ENCODE measurements at regions not wholly inside any gene's neighbourhood (a gene's known extent, or its start where the extent isn't known, plus 50 kb on each side); places are given as distances from the start of the nearest gene placed in this dataset.
"Not testable (repeated sequence)": the region's sequence is repeated elsewhere in the genome, so short reads cannot be mapped to it uniquely, and the experiment has no call there.

DNA sequence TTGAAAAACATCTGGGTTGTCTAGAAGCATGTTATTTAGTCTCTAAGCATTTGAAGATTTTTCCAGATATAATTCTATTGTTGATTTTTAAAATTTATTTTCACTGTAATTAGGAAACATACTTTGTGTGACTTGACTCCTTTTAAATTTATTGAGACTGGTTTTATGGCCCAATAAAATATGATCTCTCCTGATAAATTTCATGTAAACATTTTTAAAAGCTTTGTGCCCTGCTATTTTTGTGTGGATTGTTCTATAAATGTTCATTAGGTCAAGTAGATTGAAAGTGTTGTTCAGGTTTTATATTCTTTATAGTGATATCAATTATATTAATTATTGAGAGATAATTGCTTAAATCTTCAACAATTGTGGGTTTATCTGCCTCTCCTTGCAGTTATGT, 105.4 kb downstream of the RFX6 start:
- DNase-seq = no peak

DNA sequence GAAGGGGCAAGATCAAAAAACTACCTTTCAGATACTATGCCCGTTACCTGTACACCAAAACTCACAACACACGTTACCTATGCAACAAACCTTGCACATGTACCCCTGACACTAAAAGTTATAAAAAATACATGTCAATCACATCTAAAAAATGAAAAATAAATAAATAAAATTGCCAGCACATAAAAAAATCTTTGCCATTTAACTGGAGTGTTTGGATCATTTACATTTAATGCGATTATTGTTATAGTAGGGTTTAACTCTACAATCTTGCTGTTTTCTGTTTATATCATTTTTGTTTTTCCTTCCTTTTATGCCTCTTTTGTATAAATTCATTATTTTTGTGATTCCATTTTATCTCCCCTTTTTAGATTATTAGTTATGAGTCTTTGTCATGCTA, 106.3 kb downstream of the RFX6 start:
- no peak for DNase-seq

DNA sequence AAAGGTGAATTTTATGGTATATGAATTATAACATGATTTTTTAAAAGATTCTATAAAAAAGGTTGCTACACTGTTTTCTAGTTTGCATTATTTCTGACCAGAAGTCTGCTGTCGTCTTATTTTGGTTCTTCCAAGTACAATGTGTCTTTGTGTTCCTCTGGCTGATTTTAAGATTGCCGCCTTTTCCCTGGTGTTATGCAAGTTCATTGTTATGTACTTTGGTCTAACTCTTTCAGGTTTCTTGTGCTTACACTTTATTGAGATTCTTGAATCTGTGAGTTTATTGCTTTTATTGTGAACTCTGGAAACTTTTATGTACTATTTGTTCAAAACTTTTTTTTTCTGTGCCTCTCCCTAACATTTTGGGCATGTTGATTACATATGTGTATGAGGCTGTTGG, 109.8 kb downstream of the RFX6 start:
- DNase-seq = no peak

DNA sequence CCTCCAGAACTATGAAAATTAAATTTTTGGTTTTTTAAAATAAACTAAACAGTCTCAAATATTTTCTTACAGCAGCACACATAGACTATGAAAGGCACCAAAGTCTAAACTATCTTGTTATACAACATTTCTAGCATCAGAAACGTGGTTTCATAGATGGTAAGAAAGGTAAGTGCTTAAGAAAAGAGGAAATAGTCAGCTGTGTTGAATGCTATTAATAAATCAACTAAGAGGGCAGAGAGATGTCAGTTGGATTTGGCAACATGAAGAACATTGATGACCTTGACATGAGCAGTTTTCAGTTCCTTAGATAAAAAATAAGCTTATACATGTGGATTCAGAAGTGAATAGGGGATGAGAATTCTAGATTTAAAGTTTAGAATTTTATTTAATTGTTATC, 113.6 kb downstream of the RFX6 start:
- no peak for DNase-seq

DNA sequence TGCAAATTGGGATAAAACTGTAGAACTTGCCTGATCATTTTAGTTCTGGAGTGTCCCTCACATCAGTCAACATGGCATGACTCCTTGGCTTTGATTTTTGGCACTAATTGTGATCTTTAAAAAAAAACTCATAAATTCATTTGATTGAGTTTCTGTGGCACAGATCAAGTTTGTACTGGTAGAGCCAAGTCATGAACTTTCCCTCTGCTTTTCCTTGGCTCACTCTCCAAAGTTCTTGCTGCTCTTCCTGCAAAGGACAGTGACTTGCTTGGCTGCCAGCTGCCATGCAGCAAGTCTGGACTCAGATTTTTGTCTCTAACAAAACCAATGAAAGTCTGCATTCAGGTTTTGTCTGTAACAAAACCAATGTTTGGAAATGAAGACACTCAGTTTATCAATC, 115.5 kb downstream of the RFX6 start:
- no peak for DNase-seq

DNA sequence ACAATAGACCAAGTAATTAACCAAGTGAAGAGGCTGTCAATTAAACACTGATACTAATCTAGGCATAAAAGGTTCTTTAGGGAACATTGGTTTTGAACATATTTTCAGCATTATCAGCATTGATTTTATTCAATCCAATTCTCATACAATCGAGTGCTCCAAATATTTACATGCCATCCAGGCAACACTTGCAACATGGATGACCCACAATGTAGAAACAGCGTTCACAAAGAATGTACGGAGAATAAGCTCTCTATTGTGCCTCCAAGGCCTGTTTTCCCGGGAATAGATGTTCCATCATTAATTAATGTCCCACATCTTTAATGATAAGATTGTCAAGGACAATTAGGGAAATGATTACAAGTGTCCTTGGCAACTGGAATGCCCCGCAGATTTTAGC, 117.4 kb downstream of the RFX6 start:
- DNase-seq = no peak

DNA sequence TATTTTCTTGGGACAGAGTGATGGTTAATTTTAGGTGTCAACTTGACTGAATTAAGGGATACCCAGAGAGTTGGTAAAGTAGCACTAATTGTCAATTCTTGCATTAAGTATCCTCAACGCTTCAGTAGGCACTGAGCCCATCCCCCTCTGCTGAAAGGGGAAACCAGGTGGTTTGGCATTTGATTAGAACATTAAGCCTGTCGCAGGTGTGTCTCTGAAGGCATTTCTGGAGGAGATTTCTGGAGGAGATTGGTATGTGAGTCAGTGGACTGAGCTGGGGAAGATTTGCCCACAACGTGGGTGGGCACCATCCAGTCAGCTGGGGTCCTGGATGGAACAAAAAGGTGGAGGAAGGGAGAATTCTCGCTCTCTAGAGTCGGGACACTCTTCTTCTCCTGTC, 119.8 kb downstream of the RFX6 start:
- DNase-seq = no peak

DNA sequence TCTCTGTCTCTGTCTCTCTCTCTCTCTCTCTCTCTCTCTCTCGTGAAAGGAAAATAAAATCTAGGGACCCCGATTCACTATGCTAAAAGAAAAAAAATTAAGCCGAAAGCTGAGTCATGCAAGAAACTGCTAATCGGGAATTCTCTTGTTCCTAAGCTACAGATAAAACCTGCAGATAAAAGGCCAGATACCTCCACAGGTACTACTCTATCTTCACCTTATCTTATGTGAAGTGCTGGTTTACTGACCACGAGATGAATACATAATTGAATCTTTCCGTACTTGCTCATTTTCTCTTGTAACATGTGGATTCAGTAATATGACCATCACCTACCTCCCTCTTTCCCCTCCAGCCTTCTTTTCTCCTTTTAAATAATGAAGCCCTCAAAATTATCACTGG, 120.5 kb downstream of the RFX6 start:
- no peak for DNase-seq

DNA sequence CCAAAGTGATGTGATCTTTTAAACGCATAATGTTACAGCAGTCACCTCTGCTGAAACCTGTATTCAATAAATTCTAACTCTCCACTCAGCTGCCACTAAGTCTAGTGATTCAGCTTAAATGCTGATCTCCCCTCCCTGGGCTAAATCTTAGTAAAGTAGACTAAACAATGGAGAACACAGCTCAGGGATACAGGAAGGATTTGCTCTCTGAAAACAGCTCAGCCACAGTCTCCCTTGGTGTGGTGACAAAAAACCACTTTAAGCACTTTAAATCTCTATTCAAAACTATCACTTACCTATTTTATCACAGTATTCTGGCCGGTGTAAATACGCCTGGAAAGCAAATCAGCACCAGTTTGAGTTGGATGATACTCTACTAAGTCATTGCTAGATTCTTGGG, 130.6 kb downstream of the RFX6 start:
- no peak for DNase-seq

DNA sequence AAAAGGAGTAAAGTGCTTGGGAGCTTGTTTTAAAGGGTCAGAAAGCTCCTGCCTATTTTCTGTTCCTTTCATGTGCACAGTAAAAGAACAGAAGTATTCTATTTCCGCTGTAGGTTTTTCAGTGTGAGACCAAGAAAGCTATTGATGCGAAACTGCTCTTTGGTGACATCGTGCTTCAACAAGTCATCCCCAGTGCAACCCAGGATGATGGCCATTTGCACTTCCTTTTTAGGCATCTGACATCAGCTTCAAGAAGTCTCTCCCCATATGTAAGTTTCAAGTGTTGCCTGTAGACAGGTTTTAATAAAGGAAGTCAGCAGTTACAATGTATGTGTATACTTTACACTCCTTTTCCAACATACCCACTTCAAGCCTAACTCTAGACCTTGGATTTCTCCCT, 131.6 kb downstream of the RFX6 start:
- no peak for DNase-seq

DNA sequence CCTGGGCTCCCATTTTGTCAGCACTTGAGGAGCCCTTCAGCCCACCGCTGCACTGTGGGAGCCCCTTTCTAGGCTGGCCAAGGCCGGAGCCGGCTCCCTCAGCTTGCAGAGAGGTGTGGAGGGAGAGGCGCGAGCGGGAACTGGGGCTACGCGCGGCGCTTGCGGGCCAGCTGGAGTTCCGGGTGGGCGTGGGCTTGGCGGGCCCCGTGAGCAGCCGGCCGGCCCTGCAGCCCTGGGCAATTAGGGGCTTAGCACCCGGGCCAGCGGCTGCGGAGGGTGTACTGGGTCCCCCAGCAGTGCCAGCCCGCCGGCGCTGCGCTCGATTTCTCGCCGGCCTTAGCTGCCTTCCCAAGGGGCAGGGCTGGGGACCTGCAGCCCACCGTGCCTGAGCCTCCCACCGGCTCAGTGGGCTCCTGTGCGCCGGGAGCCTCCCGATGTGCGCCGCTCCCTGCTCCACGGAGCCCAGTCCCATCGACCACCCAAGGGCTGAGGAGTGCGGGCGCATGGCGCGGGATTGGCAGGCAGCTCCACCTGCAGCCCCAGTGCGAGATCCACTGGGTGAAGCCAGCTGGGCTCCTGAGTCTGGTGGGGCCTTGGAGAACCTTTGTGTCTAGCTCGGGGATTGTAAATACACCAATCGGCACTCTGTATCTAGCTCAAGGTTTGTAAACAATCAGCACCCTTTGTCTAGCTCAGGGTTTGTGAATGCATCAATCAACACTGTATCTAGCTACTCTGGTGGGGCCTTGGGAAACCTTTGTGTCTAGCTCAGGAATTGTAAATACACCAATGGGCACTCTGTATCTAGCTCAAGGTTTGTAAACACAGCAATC, 137.8 kb downstream of the RFX6 start:
- DNase-seq = not testable (repeated sequence)

DNA sequence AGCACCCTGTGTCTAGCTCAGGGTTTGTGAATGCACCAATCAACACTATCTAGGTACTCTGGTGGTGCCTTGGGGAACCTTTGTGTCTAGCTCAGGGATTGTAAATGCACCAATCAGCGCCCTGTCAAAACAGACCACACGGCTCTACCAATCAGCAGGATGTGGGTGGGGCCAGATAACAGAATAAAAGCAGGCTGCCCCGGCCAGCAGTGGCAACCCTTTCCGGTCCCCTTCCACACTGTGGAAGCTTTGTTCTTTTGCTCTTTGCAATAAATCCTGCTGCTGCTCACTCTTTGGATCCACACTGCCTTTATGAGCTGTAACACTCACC, 138.4 kb downstream of the RFX6 start:
- not testable (repeated sequence) for DNase-seq

DNA sequence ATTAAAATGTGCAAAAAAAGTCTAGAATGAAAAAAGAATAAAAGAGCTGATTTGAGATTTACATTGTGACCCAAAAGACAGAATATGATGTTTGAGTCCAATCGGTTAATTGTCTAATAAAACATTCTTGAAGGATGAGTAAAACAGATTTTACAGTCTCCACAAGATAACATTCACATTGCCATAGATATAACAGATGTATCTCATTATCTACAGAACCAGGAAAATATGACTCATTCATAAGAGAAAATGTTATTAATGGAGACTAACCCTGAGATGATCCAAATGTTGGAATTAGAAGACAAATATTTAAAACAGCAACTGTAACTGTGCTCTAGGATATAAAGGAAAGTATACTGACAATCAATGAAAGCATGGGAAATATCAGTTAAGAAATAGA, 141.7 kb downstream of the RFX6 start:
- no peak for DNase-seq

DNA sequence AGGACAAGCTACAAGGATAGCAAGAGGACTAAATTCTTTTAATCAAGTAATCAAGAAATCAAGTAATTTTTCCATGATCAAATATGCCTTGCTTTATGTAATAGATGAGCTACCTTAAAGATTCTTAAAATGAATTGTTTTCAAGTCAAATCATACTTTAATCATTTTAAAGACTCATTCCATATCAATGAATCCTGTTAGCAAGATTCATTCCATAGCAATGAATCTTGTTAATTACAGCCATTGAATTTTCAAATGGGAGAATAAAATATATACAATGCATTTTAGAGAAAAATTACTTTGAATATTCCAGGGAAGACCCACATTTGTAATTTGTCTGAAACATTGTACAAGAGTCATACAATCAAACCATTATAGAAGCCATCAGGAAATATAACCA, 145.7 kb downstream of the RFX6 start:
- DNase-seq = no peak

DNA sequence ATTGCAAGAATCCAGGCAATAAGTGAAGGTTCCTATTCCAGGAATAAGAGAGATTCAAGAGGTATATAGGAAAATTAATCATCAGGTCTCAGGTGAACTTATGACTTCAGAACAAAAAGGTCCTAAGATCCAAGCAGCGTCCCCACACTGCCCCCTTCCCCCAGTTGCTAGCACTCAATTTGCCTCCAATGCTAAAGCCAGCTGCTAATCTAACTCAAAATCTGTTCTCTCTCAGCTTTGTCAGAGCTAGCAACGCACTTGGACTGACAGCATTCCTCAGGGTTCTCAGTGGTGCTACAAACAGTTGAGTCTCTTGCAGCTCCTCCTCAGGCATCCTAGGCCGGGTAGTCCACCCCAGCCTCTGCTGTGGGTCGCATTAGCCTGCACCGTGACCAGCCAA, 148.3 kb downstream of the RFX6 start:
- DNase-seq = no peak

DNA sequence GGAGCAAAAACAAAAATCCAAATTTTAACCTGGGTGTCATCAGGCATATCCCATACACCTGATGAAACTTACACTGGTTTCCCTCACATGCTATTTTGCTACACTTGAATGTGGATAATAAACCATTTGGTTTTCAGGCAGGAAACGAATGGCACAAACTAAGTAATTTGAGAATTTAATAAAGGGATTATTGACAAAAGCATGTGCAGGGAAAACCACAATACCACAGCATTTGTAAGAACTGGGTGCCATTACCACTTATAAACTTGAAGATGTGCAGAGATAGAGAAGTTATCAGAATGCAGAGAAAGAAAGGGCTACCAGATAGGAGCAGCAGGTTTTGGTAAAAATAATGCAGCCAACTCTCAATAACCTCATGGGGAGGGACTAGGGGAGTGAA, 151.2 kb downstream of the RFX6 start:
- no peak for DNase-seq

DNA sequence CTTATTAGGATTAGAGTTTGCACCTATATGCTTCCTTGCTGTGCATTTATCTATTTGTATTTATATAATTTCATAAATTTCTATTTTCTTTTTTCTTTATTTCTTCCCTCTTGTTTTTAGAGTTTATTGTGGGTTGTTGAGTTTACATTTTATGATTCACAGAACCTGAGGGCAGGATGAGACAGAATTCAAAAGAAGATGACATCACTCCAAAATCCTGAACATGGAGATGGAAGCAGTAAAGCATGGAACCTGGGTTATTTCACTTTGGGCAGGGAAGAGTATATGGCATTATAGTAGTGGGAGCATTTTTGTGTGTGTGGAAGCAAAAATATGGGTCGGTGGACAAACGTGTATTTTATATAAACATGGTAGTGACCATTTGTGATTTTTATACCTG, 157.5 kb downstream of the RFX6 start:
- DNase-seq = no peak

DNA sequence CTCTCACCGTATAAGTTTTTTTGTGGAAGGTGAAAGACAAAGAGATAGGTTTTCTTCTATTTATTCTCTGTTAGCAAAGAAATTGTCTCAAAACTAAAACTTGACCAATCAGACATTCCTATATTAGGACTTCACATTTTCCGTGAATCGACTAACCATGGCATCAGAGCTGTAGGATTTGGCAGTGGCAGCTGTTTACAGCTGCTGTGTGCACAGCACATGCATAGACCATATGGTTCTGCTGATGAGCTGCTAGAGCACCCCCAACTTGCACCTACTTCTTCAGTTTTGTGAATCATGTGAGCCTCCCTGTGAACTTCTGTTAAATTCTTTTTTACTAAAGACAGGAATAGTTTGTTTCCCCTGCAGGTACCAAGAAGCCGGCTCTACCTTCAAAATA, 157.9 kb downstream of the RFX6 start:
- DNase-seq = no peak

DNA sequence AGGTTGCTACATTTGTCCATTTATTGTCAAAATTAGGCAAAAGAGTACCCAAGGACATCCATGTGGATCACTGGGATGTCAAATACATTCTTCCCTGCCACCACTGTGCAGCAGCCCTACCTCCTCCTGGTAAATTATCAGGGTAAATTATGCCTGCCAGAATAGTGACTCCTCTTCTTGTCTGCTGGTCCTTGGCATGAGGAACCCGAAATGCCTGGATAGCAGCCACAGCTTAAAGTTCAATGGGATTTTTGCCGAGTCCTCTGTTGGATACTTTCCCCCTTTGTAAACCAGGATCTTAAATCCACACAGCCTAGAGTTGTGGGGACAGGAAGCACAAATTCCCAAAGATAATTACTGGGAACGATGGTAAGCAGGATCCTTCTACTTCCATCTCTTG, 173.3 kb downstream of the RFX6 start:
- DNase-seq = no peak

DNA sequence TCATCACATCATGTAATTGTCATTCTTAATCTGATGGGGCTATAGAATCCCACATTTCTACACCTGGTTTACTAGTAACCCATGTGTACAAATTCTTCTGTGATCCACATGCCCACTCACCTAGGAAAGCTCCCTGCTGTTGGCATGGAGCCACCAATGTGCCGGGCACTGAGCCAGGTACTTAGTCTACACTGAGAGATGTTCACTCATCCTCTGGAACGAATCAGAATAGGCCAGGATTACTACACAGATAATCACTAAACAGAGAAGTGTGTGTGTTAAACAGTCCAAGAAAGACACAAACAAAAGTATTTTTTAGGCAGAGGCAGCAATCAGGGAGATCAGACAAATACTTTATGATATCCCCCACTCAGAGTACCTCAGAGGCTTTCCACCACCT, 193.2 kb upstream of the VGLL2 start:
- DNase-seq = no peak

DNA sequence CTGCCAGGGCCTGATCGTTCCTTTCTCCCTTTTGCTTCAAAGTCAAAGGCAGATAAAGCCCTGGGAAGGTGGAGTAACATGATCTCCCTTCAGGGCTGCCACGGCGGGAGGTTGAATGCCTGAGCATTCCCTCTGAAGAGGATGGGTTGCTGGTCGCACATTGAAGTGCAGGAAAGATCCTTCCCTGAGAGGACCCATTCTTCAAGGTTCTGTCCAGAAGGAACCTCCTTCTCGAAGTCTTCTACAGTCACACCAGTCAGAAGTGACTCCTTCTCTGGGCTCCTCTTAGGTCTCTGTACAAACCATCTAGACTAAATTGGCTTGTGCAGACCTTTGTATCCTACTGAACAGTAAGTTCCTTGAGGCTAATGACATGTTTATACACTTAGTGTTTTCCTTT, 192.6 kb upstream of the VGLL2 start:
- DNase-seq = no peak

DNA sequence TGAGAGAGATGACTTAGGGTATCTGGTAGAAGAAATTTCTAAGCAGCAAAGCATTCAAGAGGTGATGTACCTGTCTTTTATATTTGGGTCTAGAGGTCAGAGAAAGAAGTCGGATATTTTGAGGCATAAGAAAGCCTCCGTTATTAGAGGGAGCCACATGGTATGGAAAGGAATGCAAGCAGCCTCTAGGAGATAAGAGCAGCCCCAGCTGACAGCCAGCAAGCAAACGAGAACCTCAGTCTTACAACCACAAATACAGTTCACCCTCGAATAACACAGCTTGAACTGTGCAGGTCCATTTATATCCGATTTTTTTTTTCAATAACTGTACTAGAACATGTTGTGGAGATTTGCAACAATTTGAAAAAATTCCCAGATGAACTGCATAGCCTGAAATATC, 190.7 kb upstream of the VGLL2 start:
- no peak for DNase-seq

DNA sequence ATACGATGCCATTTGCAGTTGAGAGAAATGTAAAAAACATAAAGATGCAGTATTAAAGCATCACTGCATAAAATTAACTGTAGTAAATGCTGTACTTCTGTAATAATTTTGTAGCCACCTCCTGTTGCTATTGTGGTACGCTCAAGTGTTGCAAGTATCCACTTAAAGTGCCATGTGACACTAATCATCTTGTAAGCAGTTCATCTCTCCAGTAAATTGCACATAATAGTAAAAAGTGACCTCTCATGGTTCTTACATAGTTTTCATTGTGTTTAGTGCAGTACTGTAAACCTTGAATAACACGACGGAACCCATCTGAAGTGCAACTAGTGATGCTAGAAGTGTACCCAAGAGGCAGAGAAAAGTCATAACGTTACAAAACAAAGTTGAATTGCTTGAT, 190.1 kb upstream of the VGLL2 start:
- DNase-seq = no peak

DNA sequence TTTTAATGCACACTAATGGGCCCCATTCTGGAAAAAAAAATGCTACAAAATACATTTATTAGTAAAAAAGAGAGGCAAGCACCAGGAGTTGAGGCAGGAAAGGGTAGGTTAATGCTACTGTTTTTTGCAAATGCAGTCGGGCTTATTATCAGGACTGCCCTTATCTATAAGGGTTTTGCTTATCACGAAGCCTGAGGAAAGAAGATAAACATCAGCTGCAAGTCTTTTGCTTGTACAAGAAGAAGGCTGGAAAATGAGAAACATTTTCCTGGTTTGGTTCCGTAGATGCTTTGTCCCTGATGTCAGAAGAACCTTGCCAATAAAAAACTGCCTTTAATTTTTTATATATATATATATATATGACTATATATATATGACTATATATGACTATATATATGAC, 189.3 kb upstream of the VGLL2 start:
- DNase-seq = no peak

DNA sequence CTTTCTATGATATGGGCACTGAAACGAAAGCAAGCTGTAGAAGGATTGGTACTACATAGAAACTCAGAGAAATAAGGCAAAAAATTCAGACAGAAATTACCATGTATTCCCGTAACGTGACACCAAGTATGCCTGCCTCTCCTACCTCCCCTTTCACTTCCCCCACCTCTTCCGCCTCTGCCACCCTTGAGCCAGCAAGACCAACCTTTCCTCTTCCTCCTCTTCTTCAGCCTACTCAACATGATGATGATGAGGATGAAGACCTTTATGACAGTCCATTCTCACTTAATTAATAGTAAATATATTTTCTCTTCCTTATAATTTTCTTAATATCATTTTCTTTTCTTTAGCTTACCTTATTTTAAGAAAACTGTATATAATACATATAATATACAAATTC, 188.1 kb upstream of the VGLL2 start:
- DNase-seq = no peak

DNA sequence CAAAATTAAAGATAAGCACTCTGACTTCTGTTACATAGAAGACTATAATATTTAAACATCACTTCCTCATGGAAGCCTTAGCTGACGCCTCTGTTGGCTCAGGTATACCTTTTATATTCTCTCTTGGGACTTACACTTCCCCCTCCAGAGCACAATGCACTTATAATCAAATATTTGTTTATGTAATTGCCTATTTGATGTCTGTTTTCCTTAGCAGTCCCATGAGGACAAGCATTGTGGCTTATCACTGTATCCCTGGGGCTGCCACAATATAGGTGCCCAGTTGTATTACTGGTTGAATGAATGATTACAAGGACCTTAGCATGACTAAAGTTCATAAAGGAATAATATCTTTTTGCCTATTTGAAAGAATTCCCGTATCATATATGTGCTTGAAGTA, 186.7 kb upstream of the VGLL2 start:
- peak; percentile 34 for DNase-seq
